SK-N-MC (cell line): ENCODE measurements at regions not wholly inside any gene's neighbourhood (a gene's known extent, or its start where the extent isn't known, plus 50 kb on each side); places are given as distances from the start of the nearest gene placed in this dataset.

Source experiments
- EZH2 ChIP-seq: fragments of 200-600 bp; sonication (generic); IDR thresholded peaks from one replicate; pipeline ENCODE4 v1.6.1; 2017; ENCODE audit warnings: antibody characterized with exemption
- POLR2AphosphoS5 ChIP-seq: IDR thresholded peaks from 2 replicates; pipeline ENCODE4 v1.6.1; 2012; ENCODE audit warnings: mild to moderate bottlenecking, low read depth, low read length, borderline replicate concordance

- TF ChIP-seq POLR2AphosphoS5 (no peak), EZH2 (no peak)
These were observed 315.5 kb downstream of the BCOR start for GRCh38 chrX:39782276-39782675.
